Choroid plexus epithelial cell (primary cell): ENCODE measurements at regions not wholly inside any gene's neighbourhood (a gene's known extent, or its start where the extent isn't known, plus 50 kb on each side); places are given as distances from the start of the nearest gene placed in this dataset.

Experiments used
- DNase-seq: peaks from one replicate; pipeline ENCODE4 v3.0.0-alpha.2; 2010; ENCODE audit warnings: low read depth
- H3K4me3 ChIP-seq: 2 replicates; pipeline ENCODE4 v1.5.1; 2011; ENCODE audit warnings: low read depth, mild to moderate bottlenecking, control low read depth, low read length, moderate library complexity
- CTCF ChIP-seq: conservative IDR thresholded peaks from 2 replicates; pipeline ENCODE4 v1.5.1; 2011; ENCODE audit warnings: low read depth, mild to moderate bottlenecking, control low read depth, inconsistent platforms, low read length, moderate library complexity

- H3K4me3 ChIP-seq = no peak overlapping the region
- TF ChIP-seq CTCF = no peak
- DNase-seq = peak; percentile 24
These were observed 59.0 kb downstream of the RPS29 start for GRCh38 chr14:49527221-49527620.

GRCh38 chr14:49526101-49526500, 60.1 kb downstream of the RPS29 start:
- H3K4me3 ChIP-seq = no peak overlapping the region
- no peak for TF ChIP-seq CTCF
- DNase-seq = no peak

- no peak for TF ChIP-seq CTCF
- no peak for DNase-seq
- H3K4me3 ChIP-seq = no peak overlapping the region
These were observed 69.9 kb downstream of the RPS29 start for GRCh38 chr14:49516286-49516685.

- no peak for TF ChIP-seq CTCF
- no peak overlapping the region for H3K4me3 ChIP-seq
- no peak for DNase-seq
These were observed 73.6 kb downstream of the RPS29 start for GRCh38 chr14:49512571-49512970.

- H3K4me3 ChIP-seq = no peak overlapping the region
These were observed 74.0 kb downstream of the RPS29 start for GRCh38 chr14:49512147-49512551.

GRCh38 chr14:49508124-49508523, 78.1 kb downstream of the RPS29 start:
- no peak for TF ChIP-seq CTCF
- H3K4me3 ChIP-seq = no peak overlapping the region
- DNase-seq = no peak

More at GRCh38 chr14:49512147-49512551, 74.0 kb downstream of the RPS29 start:
- peak; percentile 3 for DNase-seq
- no peak for TF ChIP-seq CTCF

- no peak overlapping the region for H3K4me3 ChIP-seq
- TF ChIP-seq CTCF = no peak
- DNase-seq = no peak
These were observed 79.5 kb downstream of the RPS29 start for GRCh38 chr14:49506650-49507049.
